Fibroblast of mammary gland (primary cell): ENCODE measurements at regions not wholly inside any gene's neighbourhood (a gene's known extent, or its start where the extent isn't known, plus 50 kb on each side); places are given as distances from the start of the nearest gene placed in this dataset.
A peak's percentile ranks its signal among the peaks of the same experiment; 100 is the strongest.

Experiments
- DNase-seq: peaks from one replicate; pipeline ENCODE4 v3.0.0-alpha.2; 2010; ENCODE audit warnings: low read depth
- H3K4me3 ChIP-seq: 2 replicates; pipeline ENCODE4 v1.5.1; 2011; ENCODE audit warnings: low read depth, mild to moderate bottlenecking, low read length, moderate library complexity; ENCODE audit not compliant: control insufficient read depth
- TF ChIP-seq, protein P1 (sequence below): conservative IDR thresholded peaks from 2 replicates; pipeline ENCODE4 v1.5.1; 2011; ENCODE audit warnings: low read depth, low read length, inconsistent platforms; ENCODE audit not compliant: control insufficient read depth, insufficient read depth

DNA sequence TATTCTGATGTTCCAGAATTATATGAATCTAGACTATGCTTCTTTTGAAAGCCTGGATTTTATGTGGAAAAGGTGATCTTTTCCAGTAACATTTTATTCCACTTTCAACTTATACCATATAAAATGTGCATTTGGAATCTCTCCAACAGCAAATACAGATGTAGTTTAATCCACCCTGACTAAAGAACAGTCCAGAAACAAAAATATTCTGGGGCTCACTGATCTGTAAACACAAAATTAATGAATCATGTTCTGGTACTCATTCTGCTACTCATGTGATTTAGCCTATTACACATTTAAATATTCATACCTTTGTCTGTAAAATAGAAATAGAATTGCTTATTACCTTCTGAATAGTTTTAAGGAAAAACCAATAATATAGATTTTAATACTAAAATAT, 125.8 kb downstream of the ARRDC3 start:
- H3K4me3 ChIP-seq, result no peak overlapping the region
- TF ChIP-seq, protein P1, sequence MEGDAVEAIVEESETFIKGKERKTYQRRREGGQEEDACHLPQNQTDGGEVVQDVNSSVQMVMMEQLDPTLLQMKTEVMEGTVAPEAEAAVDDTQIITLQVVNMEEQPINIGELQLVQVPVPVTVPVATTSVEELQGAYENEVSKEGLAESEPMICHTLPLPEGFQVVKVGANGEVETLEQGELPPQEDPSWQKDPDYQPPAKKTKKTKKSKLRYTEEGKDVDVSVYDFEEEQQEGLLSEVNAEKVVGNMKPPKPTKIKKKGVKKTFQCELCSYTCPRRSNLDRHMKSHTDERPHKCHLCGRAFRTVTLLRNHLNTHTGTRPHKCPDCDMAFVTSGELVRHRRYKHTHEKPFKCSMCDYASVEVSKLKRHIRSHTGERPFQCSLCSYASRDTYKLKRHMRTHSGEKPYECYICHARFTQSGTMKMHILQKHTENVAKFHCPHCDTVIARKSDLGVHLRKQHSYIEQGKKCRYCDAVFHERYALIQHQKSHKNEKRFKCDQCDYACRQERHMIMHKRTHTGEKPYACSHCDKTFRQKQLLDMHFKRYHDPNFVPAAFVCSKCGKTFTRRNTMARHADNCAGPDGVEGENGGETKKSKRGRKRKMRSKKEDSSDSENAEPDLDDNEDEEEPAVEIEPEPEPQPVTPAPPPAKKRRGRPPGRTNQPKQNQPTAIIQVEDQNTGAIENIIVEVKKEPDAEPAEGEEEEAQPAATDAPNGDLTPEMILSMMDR, result no peak
- peak; percentile 16 for DNase-seq

DNA sequence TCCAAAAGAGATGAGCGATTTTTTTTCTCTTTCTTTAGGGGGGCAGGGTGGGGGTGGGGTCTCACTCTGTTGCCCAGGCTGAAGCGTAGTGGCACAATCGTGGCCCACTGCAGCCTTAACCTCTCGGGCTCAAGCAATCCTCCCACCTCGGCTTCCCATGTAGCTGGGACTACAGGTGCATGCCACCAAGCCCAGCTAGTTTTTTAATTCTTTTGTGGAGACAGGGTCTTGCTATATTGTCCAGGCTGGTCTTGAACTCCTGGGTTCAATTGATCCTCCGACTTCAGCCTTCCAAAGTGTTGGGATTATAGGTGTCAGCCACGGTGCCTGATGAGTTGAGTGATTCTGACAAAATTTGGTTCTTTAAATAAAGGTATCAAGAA, 127.0 kb downstream of the ARRDC3 start:
- no peak overlapping the region for H3K4me3 ChIP-seq
- no peak for DNase-seq
- TF ChIP-seq, protein P1, result no peak

DNA sequence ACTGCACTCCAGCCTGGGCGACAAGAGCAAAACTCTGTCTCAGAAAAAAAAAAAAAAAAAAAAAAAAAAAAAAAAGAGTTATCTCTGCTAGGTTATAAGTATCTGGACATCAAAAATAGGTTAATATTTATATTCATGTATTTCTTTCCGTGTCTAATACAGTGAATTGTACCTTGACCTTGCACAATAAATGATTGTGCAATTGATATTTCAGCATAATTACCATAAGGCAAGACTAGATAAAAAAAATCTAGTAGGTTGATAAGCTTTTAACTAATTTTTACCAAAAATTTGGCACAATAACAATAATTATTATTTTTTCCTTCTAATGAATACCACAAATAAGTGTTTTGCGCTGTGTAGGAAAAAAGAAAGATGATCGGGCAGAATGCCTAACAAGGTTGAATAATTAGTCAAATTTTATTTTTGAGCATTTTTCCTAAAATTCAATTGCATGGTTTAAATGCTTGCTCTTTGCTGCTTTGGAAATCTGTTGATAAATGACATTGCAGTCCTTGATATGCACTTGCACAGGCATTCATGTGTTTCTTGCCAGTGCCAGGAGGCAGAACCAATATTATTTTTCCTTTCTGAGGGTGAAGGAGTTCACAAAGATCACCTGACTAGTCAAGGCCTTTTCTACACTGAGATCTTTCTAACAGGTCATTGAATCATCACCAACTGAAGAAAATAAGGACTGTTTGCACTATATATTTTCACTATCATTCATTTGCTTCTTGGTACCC, 127.5 kb downstream of the ARRDC3 start:
- H3K4me3 ChIP-seq, result no peak overlapping the region
- TF ChIP-seq, protein P1, result no peak
- no peak for DNase-seq

DNA sequence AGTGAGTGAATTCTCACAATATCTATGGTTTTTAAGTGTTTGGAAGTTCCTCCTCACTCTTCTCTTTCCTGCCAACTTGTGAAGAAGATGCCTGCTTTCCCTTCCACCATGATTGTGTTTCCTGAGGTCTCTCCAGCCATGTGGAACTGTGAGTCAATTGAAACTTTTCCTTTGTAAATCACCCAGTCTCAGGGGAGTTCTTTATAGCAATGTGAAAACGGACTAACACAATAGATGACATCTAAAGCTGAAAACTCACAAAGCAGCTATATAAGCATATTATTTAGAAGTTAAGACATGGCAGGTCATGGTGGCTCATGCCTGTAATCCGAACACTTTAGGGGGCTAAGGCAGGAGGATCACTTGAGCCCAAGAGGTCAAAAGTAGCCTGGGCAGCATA, 130.2 kb downstream of the ARRDC3 start:
- no peak overlapping the region for H3K4me3 ChIP-seq
- DNase-seq, result no peak
- TF ChIP-seq, protein P1, result no peak

DNA sequence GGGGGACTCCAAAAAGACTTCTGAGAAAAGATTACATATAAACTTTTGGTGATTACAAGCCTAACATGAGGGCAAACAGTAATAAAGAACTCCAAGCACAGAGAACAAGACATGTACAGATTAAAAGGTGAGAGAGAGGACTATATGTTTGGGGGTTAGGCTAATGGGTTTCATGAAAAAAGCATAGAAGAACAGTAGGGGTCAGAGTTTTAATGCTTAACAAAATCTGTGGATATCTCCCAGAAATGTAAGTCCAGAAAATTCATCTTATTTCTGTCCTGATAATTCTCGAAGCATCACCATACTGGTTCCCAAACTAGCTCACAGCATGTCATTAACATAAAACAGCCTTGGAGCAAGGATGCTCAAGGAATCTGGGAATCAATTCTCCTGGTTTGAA, 137.2 kb downstream of the ARRDC3 start:
- peak; percentile 30 for DNase-seq
- no peak overlapping the region for H3K4me3 ChIP-seq
- TF ChIP-seq, protein P1, result peak; percentile 21

DNA sequence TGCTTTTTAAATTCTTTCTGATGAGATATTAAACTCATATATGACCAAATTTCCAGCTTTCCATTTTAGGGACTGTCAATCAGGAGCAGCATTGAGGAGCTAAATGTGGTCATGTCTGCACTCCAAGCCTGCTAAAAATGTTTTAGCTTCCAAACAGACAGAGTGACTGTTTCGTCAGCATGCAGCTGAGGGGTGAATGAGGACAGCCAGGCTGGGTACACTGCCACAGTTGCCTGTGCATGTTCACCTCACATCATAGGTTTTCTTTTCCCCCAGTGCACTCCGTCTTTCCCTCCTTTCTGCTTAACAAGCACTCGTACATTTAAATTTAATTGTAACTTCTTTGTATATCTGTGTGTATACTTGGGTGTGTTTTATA, 138.1 kb downstream of the ARRDC3 start:
- DNase-seq, result no peak
- no peak overlapping the region for H3K4me3 ChIP-seq
- TF ChIP-seq, protein P1, result no peak

DNA sequence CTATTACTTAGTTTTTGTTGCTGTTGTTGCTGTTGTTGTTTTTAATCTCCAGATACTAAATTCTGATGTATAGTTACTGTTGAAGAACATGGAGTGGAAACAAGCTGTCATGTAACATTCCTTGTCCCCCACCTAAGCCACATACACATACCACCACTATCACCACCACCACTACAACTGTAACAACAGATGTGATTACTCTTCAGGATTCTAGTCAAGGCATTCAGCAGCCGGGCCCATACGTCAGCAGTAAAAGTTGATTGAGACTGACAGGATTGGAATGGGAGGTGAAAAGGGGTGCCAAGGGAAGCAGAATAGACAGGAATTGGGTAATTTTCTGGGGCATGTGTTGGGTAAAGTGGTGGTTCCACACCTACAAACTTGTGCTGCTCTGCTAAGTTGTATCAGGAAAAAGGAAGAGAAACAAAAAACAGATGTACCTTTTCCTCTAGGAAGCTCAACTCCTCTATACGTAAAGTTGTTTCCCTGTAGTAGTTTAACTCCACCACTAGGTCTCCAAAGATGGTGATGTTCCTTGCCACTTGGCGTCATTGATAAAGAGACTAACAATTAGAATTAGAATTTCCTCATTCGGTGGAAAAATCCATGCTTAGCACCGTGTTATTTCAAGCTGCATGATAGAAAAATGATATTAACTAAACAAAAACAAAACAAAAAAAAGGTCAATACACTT, 138.6 kb downstream of the ARRDC3 start:
- no peak for DNase-seq
- TF ChIP-seq, protein P1, result no peak
- H3K4me3 ChIP-seq, result no peak overlapping the region
